Keratinocyte (primary cell): ENCODE measurements at regions not wholly inside any gene's neighbourhood (a gene's known extent, or its start where the extent isn't known, plus 50 kb on each side); places are given as distances from the start of the nearest gene placed in this dataset.

ENCODE experiments used
- EZH2 ChIP-seq: IDR thresholded peaks from one replicate; pipeline ENCODE4 v1.6.1; 2012; ENCODE audit warnings: inconsistent platforms, mild to moderate bottlenecking, low read length, moderate library complexity
- TF ChIP-seq, protein P1 (sequence below), 3 experiments: IDR thresholded peaks in 1 of 3; conservative IDR thresholded peaks in 1 of 3; optimal IDR thresholded peaks in 1 of 3; 2 replicates in 2 of 3; 3 replicates in 1 of 3; pipeline versions ENCODE3 to v1.5.1; 2011; ENCODE audit warnings: low read length in 3 of 3, mild to moderate bottlenecking in 3 of 3, moderate library complexity in 2 of 3, control low read depth in 1 of 3, inconsistent platforms in 1 of 3; ENCODE audit not compliant: insufficient read depth in 2 of 3; ENCODE audit errors: extremely low read depth in 1 of 3

DNA sequence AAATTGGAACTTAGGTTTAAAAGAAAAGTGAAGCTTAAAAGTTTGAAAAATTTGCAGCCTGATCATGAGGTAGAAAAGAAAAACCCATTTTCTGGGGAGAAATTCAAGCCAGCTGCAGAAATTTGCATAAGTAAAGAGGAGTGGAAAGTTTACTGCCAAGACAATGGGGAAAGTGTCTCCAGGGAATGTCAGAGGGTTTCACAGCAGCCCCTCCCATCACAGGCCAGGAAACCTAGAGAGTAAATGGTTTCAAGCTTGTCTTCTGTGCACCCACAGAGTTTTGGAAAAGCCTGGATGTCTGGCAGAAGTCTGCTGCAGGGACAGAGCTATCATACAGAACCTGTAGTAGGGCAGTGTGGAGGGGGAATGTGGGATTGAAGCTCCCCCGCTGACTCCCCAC is 254.0 kb upstream of the FSIP2 start:
- TF ChIP-seq, protein P1, sequence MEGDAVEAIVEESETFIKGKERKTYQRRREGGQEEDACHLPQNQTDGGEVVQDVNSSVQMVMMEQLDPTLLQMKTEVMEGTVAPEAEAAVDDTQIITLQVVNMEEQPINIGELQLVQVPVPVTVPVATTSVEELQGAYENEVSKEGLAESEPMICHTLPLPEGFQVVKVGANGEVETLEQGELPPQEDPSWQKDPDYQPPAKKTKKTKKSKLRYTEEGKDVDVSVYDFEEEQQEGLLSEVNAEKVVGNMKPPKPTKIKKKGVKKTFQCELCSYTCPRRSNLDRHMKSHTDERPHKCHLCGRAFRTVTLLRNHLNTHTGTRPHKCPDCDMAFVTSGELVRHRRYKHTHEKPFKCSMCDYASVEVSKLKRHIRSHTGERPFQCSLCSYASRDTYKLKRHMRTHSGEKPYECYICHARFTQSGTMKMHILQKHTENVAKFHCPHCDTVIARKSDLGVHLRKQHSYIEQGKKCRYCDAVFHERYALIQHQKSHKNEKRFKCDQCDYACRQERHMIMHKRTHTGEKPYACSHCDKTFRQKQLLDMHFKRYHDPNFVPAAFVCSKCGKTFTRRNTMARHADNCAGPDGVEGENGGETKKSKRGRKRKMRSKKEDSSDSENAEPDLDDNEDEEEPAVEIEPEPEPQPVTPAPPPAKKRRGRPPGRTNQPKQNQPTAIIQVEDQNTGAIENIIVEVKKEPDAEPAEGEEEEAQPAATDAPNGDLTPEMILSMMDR (optimal IDR thresholded peaks at IDR 0.05 in 1 of 3, IDR thresholded peaks at IDR 0.05 in 1 of 3, conservative IDR thresholded peaks at IDR 0.05 in 1 of 3; ENCODE audit: extremely low read depth in 1 of 3, insufficient read depth in 2 of 3, low read length in 3 of 3), result no peak
- TF ChIP-seq EZH2, result no peak
